CD4-positive, CD25-positive, alpha-beta regulatory T cell (primary cell): ENCODE measurements at regions not wholly inside any gene's neighbourhood (a gene's known extent, or its start where the extent isn't known, plus 50 kb on each side); places are given as distances from the start of the nearest gene placed in this dataset.

Experiments used
- ATAC-seq, 2 donors: fragments of 150-1000 bp; cut with Tn5 transposase; one replicate each; pipeline ENCODE4 v1.10.0; 2021; ENCODE audit warnings: low read depth in 2 of 2, moderate number of reproducible peaks in 2 of 2, moderate library complexity in 1 of 2
- DNase-seq, 3 donors: peaks; one replicate each; pipeline versions ENCODE4 v3.0.0 to v3.0.0-alpha.2; 2012 to 2022; ENCODE audit warnings: mixed read lengths in 1 of 3
- H3K27ac ChIP-seq: one replicate; pipeline ENCODE4 v1.7.0; 2013; ENCODE audit warnings: mild to moderate bottlenecking, low read length; ENCODE audit not compliant: insufficient read depth, poor library complexity, severe bottlenecking
- H3K27me3 ChIP-seq: one replicate; pipeline ENCODE4 v1.7.0; 2013; ENCODE audit warnings: low read length; ENCODE audit not compliant: control insufficient read depth, insufficient read depth
- H3K36me3 ChIP-seq: one replicate; pipeline ENCODE4 v1.7.0; 2013; ENCODE audit warnings: mild to moderate bottlenecking, low read length, moderate library complexity; ENCODE audit not compliant: control insufficient read depth, insufficient read depth
- H3K4me1 ChIP-seq: 2 replicates; pipeline ENCODE4 v1.7.0; 2013; ENCODE audit warnings: mild to moderate bottlenecking, low read length; ENCODE audit not compliant: insufficient read depth, control insufficient read depth, poor library complexity, severe bottlenecking
- H3K4me3 ChIP-seq: one replicate; pipeline ENCODE4 v1.7.0; 2013; ENCODE audit warnings: low read depth, mild to moderate bottlenecking, low read length, moderate library complexity
- H3K9me3 ChIP-seq, 2 experiments: 1 replicate in 1 of 2; 2 replicates in 1 of 2; pipeline ENCODE4 v1.7.0; 2013; ENCODE audit warnings: low read length in 2 of 2, mild to moderate bottlenecking in 1 of 2, moderate library complexity in 1 of 2; ENCODE audit not compliant: control insufficient read depth in 2 of 2
- H3K27ac Mint-ChIP-seq, 3 donors: one replicate each; pipeline ENCODE4 v1.8.0; 2020 to 2022; ENCODE audit warnings: mild to moderate bottlenecking in 3 of 3, mixed read lengths in 3 of 3, moderate library complexity in 2 of 3
- H3K27me3 Mint-ChIP-seq: one replicate; pipeline ENCODE4 v1.8.0; 2022; ENCODE audit warnings: mild to moderate bottlenecking, mixed read lengths
- H3K36me3 Mint-ChIP-seq: one replicate; pipeline ENCODE4 v1.8.0; 2020; ENCODE audit warnings: mixed read lengths
- H3K4me1 Mint-ChIP-seq, 4 donors: one replicate each; pipeline ENCODE4 v1.8.0; 2020 to 2022; ENCODE audit warnings: mixed read lengths in 4 of 4, mild to moderate bottlenecking in 1 of 4
- H3K4me3 Mint-ChIP-seq, 4 donors: one replicate each; pipeline ENCODE4 v1.8.0; 2020 to 2022; ENCODE audit warnings: mild to moderate bottlenecking in 4 of 4, mixed read lengths in 4 of 4, moderate library complexity in 3 of 4
- H3K9me3 Mint-ChIP-seq, 7 donors: one replicate each; pipeline ENCODE4 v1.8.0; 2020 to 2022; ENCODE audit warnings: mixed read lengths in 7 of 7, mild to moderate bottlenecking in 3 of 7, moderate library complexity in 2 of 7

GRCh38 chr3:116767726-116768125 is 58.1 kb downstream of the TUSC7 start:
- H3K27me3 Mint-ChIP-seq = no peaks in the 10 kb centered on the region
- H3K4me3 Mint-ChIP-seq = no peak overlapping the region
- Histone ChIP-seq H3K36me3 (no peaks in the 10 kb centered on the region), H3K4me1 (no peaks in the 10 kb centered on the region), H3K4me3 (no peak overlapping the region), H3K27me3 (no peaks in the 10 kb centered on the region), H3K27ac (no peak overlapping the region), H3K9me3 (no peaks in the 10 kb centered on the region)
- no peaks in the 10 kb centered on the region for H3K9me3 Mint-ChIP-seq
- no peaks in the 10 kb centered on the region for H3K4me1 Mint-ChIP-seq
- no peak overlapping the region for H3K27ac Mint-ChIP-seq
- H3K36me3 Mint-ChIP-seq = no peaks in the 10 kb centered on the region
- no peak for ATAC-seq
- DNase-seq = no peak

GRCh38 chr3:116770815-116771450 is 61.4 kb downstream of the TUSC7 start:
- no peak for ATAC-seq
- Mint-ChIP-seq H3K36me3 (no peaks in the 10 kb centered on the region), H3K27me3 (no peaks in the 10 kb centered on the region), H3K4me1 (no peaks in the 10 kb centered on the region), H3K9me3 (peaks cover 0 to 1% (median 0%) of the 10 kb centered on the region in 7 donors), H3K4me3 (no peak overlapping the region), H3K27ac (no peak overlapping the region)
- Histone ChIP-seq H3K27me3 (no peaks in the 10 kb centered on the region), H3K36me3 (no peaks in the 10 kb centered on the region), H3K4me3 (no peak overlapping the region), H3K9me3 (no peaks in the 10 kb centered on the region), H3K27ac (no peak overlapping the region), H3K4me1 (no peaks in the 10 kb centered on the region)
- DNase-seq = peak in 1 of 3 donors; percentile 60

- peaks cover 0 to 6% (median 0%) of the 10 kb centered on the region in 7 donors for H3K9me3 Mint-ChIP-seq
- DNase-seq (no peak), ATAC-seq (no peak)
- Histone ChIP-seq H3K27ac (no peak overlapping the region), H3K4me1 (no peaks in the 10 kb centered on the region), H3K27me3 (no peaks in the 10 kb centered on the region), H3K9me3 (no peaks in the 10 kb centered on the region), H3K4me3 (no peak overlapping the region), H3K36me3 (no peaks in the 10 kb centered on the region)
- H3K27ac Mint-ChIP-seq = no peak overlapping the region
- no peaks in the 10 kb centered on the region for H3K36me3 Mint-ChIP-seq
- H3K4me3 Mint-ChIP-seq = no peak overlapping the region
- no peaks in the 10 kb centered on the region for H3K4me1 Mint-ChIP-seq
- no peaks in the 10 kb centered on the region for H3K27me3 Mint-ChIP-seq
These were observed 67.6 kb downstream of the TUSC7 start for GRCh38 chr3:116776880-116777785.

- no peak overlapping the region for H3K27ac ChIP-seq
- no peaks in the 10 kb centered on the region for H3K27me3 ChIP-seq
- Mint-ChIP-seq H3K27ac (no peak overlapping the region), H3K4me3 (no peak overlapping the region), H3K27me3 (no peaks in the 10 kb centered on the region), H3K9me3 (peaks cover 0 to 14% (median 2%) of the 10 kb centered on the region in 7 donors), H3K4me1 (no peaks in the 10 kb centered on the region), H3K36me3 (no peaks in the 10 kb centered on the region)
- no peaks in the 10 kb centered on the region for H3K4me1 ChIP-seq
- no peaks in the 10 kb centered on the region for H3K36me3 ChIP-seq
- no peak for ATAC-seq
- no peak for DNase-seq
- no peak overlapping the region for H3K4me3 ChIP-seq
- no peaks in the 10 kb centered on the region for H3K9me3 ChIP-seq
These were observed 75.6 kb downstream of the TUSC7 start for GRCh38 chr3:116785226-116785625.

- Mint-ChIP-seq H3K27ac (no peak overlapping the region), H3K4me1 (no peaks in the 10 kb centered on the region), H3K4me3 (no peak overlapping the region), H3K27me3 (no peaks in the 10 kb centered on the region), H3K36me3 (no peaks in the 10 kb centered on the region), H3K9me3 (peaks cover 0 to 10% (median 1%) of the 10 kb centered on the region in 7 donors)
- DNase-seq = no peak
- Histone ChIP-seq H3K27me3 (no peaks in the 10 kb centered on the region), H3K36me3 (no peaks in the 10 kb centered on the region), H3K4me1 (no peaks in the 10 kb centered on the region), H3K27ac (no peak overlapping the region), H3K9me3 (peaks cover 0 to 6% of the 10 kb centered on the region in 2 experiments), H3K4me3 (no peak overlapping the region)
- ATAC-seq = no peak
These were observed 93.1 kb downstream of the TUSC7 start for GRCh38 chr3:116802651-116803050.

- Histone ChIP-seq H3K9me3 (peaks cover 0 to 6% of the 10 kb centered on the region in 2 experiments), H3K27ac (no peak overlapping the region), H3K4me1 (no peaks in the 10 kb centered on the region), H3K27me3 (no peaks in the 10 kb centered on the region), H3K36me3 (no peaks in the 10 kb centered on the region), H3K4me3 (no peak overlapping the region)
- Mint-ChIP-seq H3K27me3 (no peaks in the 10 kb centered on the region), H3K4me1 (no peaks in the 10 kb centered on the region), H3K27ac (no peak overlapping the region), H3K9me3 (peaks cover 0 to 11% (median 2%) of the 10 kb centered on the region in 7 donors), H3K4me3 (no peak overlapping the region), H3K36me3 (no peaks in the 10 kb centered on the region)
- ATAC-seq (no peak), DNase-seq (no peak)
These were observed 96.8 kb downstream of the TUSC7 start for GRCh38 chr3:116806351-116806750.

- Histone ChIP-seq H3K36me3 (no peaks in the 10 kb centered on the region), H3K27me3 (no peaks in the 10 kb centered on the region), H3K4me3 (no peak overlapping the region), H3K4me1 (no peaks in the 10 kb centered on the region), H3K9me3 (no peaks in the 10 kb centered on the region), H3K27ac (no peak overlapping the region)
- H3K4me3 Mint-ChIP-seq = no peak overlapping the region
- H3K4me1 Mint-ChIP-seq = no peaks in the 10 kb centered on the region
- H3K27me3 Mint-ChIP-seq = no peaks in the 10 kb centered on the region
- no peak for ATAC-seq
- no peak for DNase-seq
- peaks cover 0 to 12% (median 2%) of the 10 kb centered on the region in 7 donors for H3K9me3 Mint-ChIP-seq
- no peak overlapping the region for H3K27ac Mint-ChIP-seq
- no peaks in the 10 kb centered on the region for H3K36me3 Mint-ChIP-seq
These were observed 99.1 kb downstream of the TUSC7 start for GRCh38 chr3:116808725-116809124.
